ENCODE measurements at regions not wholly inside any gene's neighbourhood (a gene's known extent, or its start where the extent isn't known, plus 50 kb on each side); places are given as distances from the start of the nearest gene placed in this dataset.

DNA sequence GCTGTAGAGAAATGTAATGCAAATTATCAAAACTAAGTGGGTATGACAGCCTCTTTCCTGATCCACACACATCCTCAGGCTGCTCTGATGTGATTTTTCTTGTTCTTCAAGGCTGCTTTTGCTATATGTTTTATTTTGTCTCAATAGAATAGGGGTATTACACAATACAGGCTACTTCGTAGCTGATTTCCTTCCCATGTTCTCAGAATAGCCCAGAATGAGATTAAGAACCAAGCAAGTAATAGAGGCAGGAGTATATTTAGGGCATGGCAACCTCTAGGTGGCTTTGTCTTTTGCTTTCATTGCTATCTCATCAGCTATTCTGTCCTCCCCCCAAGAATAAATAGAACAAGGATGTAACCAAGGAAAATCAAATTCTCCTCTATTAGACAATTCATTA lies 241.8 kb downstream of the ALDH8A1 start:
- Histone ChIP-seq H3K27ac (no peak overlapping the region), H3K36me3 (no peaks in the 10 kb centered on the region), H3K4me3 (no peak overlapping the region), H3K27me3 (no peaks in the 10 kb centered on the region), H3K4me1 (peaks cover 0 to 6% (median 0%) of the 10 kb centered on the region in 4 donors), H3K9me3 (no peaks in the 10 kb centered on the region)
- DNase-seq, result no peak
- no peak for TF ChIP-seq POLR2AphosphoS5 (IDR thresholded peaks at IDR 0.05)
- 72% methylated on average over 1 of the region's 1 CpG for WGBS, 2 donors
- intact Hi-C loops (cut with DNase I), result no loop called here

DNA sequence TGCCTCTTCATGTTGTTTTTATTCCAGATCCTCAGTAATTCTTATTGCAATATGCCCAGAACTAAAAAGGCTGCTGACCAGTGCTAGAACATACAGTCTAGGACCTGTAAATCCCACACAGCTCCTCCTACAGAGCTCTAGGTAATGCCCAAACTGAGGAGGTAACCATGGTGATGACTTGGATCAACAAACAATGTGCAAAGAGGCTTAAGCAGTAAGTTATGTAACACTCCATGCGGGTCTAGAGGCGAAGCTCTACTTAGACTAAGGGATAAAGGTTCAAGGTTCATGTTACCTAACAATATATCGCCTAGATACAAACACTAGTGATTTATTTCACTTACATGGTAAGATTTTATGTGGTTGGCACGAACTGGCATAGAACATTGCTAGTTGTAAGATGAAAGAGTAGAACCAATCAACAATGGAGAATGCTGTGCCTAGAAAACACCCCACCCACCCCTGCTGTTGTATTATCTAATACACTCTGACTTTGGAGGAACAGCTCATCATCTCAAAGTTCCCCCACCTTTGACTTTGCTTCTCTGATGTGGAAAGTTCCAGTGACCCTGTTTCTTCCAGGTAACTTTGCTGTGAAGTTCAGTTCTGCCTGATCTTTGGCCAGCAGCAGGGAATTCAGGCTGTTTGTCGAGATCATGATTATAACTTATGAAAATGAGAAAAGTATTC lies 242.4 kb downstream of the ALDH8A1 start:
- 13 to 59% methylated on average over 5 of the region's 5 CpGs for WGBS, 2 donors
- no peak for TF ChIP-seq POLR2AphosphoS5 (IDR thresholded peaks at IDR 0.05)
- no peak for TF ChIP-seq EP300 (IDR thresholded peaks at IDR 0.05)
- TF ChIP-seq, protein P1, sequence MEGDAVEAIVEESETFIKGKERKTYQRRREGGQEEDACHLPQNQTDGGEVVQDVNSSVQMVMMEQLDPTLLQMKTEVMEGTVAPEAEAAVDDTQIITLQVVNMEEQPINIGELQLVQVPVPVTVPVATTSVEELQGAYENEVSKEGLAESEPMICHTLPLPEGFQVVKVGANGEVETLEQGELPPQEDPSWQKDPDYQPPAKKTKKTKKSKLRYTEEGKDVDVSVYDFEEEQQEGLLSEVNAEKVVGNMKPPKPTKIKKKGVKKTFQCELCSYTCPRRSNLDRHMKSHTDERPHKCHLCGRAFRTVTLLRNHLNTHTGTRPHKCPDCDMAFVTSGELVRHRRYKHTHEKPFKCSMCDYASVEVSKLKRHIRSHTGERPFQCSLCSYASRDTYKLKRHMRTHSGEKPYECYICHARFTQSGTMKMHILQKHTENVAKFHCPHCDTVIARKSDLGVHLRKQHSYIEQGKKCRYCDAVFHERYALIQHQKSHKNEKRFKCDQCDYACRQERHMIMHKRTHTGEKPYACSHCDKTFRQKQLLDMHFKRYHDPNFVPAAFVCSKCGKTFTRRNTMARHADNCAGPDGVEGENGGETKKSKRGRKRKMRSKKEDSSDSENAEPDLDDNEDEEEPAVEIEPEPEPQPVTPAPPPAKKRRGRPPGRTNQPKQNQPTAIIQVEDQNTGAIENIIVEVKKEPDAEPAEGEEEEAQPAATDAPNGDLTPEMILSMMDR (IDR thresholded peaks at IDR 0.05), result no peak
- TF ChIP-seq POLR2A (IDR thresholded peaks at IDR 0.05), result no peak
- Histone ChIP-seq H3K4me3 (no peak overlapping the region), H3K27me3 (no peaks in the 10 kb centered on the region), H3K4me1 (peaks cover 0 to 6% (median 0%) of the 10 kb centered on the region in 4 donors), H3K36me3 (no peaks in the 10 kb centered on the region), H3K9me3 (no peaks in the 10 kb centered on the region), H3K27ac (no peak overlapping the region)
- intact Hi-C loops (cut with DNase I), result no loop called here
- DNase-seq, result no peak

DNA sequence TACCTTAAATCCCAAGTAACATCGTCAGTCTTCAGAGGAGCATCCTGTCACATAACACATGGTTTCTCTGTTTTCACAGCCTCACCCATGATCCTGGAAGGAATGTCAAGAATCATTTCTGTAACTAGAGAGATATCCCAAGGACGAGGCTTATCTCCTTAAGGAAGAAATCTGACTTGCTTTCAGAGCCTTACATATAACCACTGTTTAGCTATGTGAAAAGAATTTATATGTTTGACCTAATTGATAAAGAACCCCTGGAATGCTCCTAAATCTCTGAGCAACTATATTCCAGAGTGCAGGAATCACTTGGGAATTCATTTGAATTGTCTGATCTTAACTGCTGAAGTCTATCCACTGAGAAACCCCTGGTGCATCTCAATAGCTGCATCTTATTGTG lies 243.1 kb downstream of the ALDH8A1 start:
- no peak for DNase-seq
- peaks cover 0 to 6% (median 0%) of the 10 kb centered on the region in 4 donors for H3K4me1 ChIP-seq
- H3K27ac ChIP-seq, result no peak overlapping the region
- 40 to 66% methylated on average over 2 of the region's 2 CpGs for WGBS, 2 donors
- H3K9me3 ChIP-seq, result no peaks in the 10 kb centered on the region
- TF ChIP-seq EP300 (IDR thresholded peaks at IDR 0.05) (no peak), POLR2A (IDR thresholded peaks at IDR 0.05) (no peak), POLR2AphosphoS5 (IDR thresholded peaks at IDR 0.05) (no peak)
- TF ChIP-seq, protein P1 (IDR thresholded peaks at IDR 0.05), result no peak
- H3K36me3 ChIP-seq, result no peaks in the 10 kb centered on the region
- H3K27me3 ChIP-seq, result no peaks in the 10 kb centered on the region
- intact Hi-C loops (cut with DNase I), result no loop called here
- no peak overlapping the region for H3K4me3 ChIP-seq

DNA sequence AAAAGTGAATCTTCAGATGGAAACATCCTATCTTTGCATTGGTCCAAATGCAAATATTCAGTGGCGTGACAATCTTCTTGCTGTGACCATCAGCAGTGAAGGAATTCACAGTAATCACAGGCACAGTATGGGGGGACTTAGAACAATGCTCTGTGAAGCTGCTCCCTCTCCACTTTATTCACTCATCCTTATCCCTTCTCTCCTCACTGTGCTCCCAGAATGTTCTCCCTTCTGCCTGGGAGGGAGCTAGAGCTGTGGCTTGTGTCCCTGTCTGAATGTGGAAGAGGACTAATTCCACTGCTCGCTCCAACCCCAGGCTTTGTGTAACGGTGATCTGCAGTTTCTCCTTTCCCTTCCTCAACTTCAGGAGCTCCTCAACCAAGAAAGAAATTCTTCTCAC lies 243.7 kb downstream of the ALDH8A1 start:
- no peak for DNase-seq
- no peaks in the 10 kb centered on the region for H3K36me3 ChIP-seq
- no peaks in the 10 kb centered on the region for H3K27me3 ChIP-seq
- peaks cover 0 to 6% (median 0%) of the 10 kb centered on the region in 4 donors for H3K4me1 ChIP-seq
- intact Hi-C loops (cut with DNase I), result no loop called here
- 87 to 90% methylated on average over 3 of the region's 3 CpGs for WGBS, 2 donors
- no peak overlapping the region for H3K4me3 ChIP-seq
- no peaks in the 10 kb centered on the region for H3K9me3 ChIP-seq
- H3K27ac ChIP-seq, result no peak overlapping the region
- TF ChIP-seq EP300 (IDR thresholded peaks at IDR 0.05), result no peak
- TF ChIP-seq, protein P1 (IDR thresholded peaks at IDR 0.05), result no peak
- TF ChIP-seq POLR2A (IDR thresholded peaks at IDR 0.05), result no peak
- no peak for TF ChIP-seq POLR2AphosphoS5 (IDR thresholded peaks at IDR 0.05)

DNA sequence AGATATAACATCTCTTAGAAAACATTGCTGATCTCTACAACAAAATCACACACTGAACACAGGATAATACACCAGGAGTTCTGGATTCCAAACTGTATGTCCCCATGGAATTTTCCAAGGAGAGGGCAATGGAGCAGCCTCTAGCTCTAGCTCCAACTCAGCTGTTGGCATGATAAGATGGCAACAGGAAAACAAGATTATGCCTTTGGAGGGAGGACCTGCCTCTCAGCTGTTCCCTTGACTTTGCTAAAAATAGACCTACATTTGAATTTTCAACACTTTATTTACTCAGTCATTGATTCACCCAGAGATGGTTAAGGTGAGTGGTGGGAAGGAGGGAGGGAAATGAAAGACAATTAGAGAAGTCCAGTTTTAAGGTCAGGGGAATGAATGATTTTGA lies 246.7 kb downstream of the ALDH8A1 start:
- intact Hi-C loops (cut with DNase I), result no loop called here
- peaks cover 0 to 6% (median 0%) of the 10 kb centered on the region in 4 donors for H3K4me1 ChIP-seq
- no peaks in the 10 kb centered on the region for H3K9me3 ChIP-seq
- H3K4me3 ChIP-seq, result no peak overlapping the region
- H3K27me3 ChIP-seq, result no peaks in the 10 kb centered on the region
- no peak overlapping the region for H3K27ac ChIP-seq
- no peak for DNase-seq
- H3K36me3 ChIP-seq, result no peaks in the 10 kb centered on the region
- TF ChIP-seq POLR2A (IDR thresholded peaks at IDR 0.05), result no peak
- no peak for TF ChIP-seq POLR2AphosphoS5 (IDR thresholded peaks at IDR 0.05)
- TF ChIP-seq, protein P1 (IDR thresholded peaks at IDR 0.05), result no peak
- no peak for TF ChIP-seq EP300 (IDR thresholded peaks at IDR 0.05)
